GM12878 (cell line): ENCODE measurements at regions not wholly inside any gene's neighbourhood (a gene's known extent, or its start where the extent isn't known, plus 50 kb on each side); places are given as distances from the start of the nearest gene placed in this dataset.

ENCODE experiments used
- ATAC-seq: fragments of 200-7000 bp; cut with Tn5 transposase; 3 replicates; pipeline ENCODE4 v1.9.1; 2020; ENCODE audit warnings: mild to moderate bottlenecking, moderate library complexity
- BruUV-seq: library from RNA; stranded (reverse); fragments of 400-500 nt; replicated peaks from 2 replicates; lab custom pipeline; 2021; lab: Mats Ljungman, UMichigan
- CTCF ChIA-PET: fragments of 300-600 bp; sonication (Branson Sonifier 250); formaldehyde crosslinking; extraction: SDS; loops from one replicate; lab custom pipeline; 2021; ENCODE audit warnings: inconsistent platforms; lab: Yijun Ruan, JAX
- POLR2A ChIA-PET: fragments of 350-600 bp; formaldehyde crosslinking; extraction: SDS; loops from one replicate; lab custom pipeline; 2021; ENCODE audit warnings: inconsistent platforms; lab: Charles Lee
- RAD21 ChIA-PET: fragments of 300-600 bp; sonication (Branson Sonifier 250); formaldehyde crosslinking; loops from one replicate; lab custom pipeline; 2023; ENCODE audit warnings: antibody characterized with exemption; ENCODE audit not compliant: unreplicated experiment; lab: Charles Lee
- SMC1A ChIA-PET: fragments of 300-600 bp; sonication (Branson Sonifier 250); formaldehyde crosslinking; loops from one replicate; lab custom pipeline; 2023; ENCODE audit not compliant: unreplicated experiment, uncharacterized antibody; lab: Charles Lee
- DNase-seq: peaks from one replicate; pipeline ENCODE4 v3.0.0-alpha.2; 2011; ENCODE audit warnings: low read depth, low spot score
- FAIRE-seq: peaks from 3 replicates; lab custom pipeline; 2011; peaks lifted over from hg19 to GRCh38; lab: Jason Lieb, UNC
- H2AFZ ChIP-seq: 2 replicates; pipeline ENCODE4 v1.6.0; 2011; ENCODE audit warnings: low read depth, low read length, control low read depth; ENCODE audit not compliant: control insufficient read depth
- H3K27ac ChIP-seq: 2 replicates; pipeline ENCODE4 v1.5.1; 2011; ENCODE audit warnings: control low read depth; ENCODE audit not compliant: control insufficient read depth, insufficient read depth
- H3K27me3 ChIP-seq, 2 experiments: replicated peaks in 1 of 2; 2 replicates each; pipeline versions ENCODE4 v1.6.0 to v1.6.1; 2011; ENCODE audit warnings: low read length in 1 of 2; ENCODE audit not compliant: control insufficient read depth in 2 of 2, insufficient read depth in 2 of 2
- H3K36me3 ChIP-seq, 2 experiments: 2 replicates each; pipeline ENCODE4 v1.5.1; 2011; ENCODE audit warnings: low read length in 1 of 2; ENCODE audit not compliant: control insufficient read depth in 2 of 2, insufficient read depth in 2 of 2
- H3K4me1 ChIP-seq: 2 replicates; pipeline ENCODE4 v1.6.1; 2011; ENCODE audit warnings: mild to moderate bottlenecking, low read length, moderate library complexity, mixed read lengths; ENCODE audit not compliant: control insufficient read depth, insufficient read depth
- H3K4me2 ChIP-seq: 2 replicates; pipeline ENCODE4 v1.6.0; 2011; ENCODE audit warnings: control low read depth; ENCODE audit not compliant: control insufficient read depth, insufficient read depth
- H3K4me3 ChIP-seq: fragments of 200-600 bp; sonication (generic); 2 replicates; pipeline ENCODE4 v1.5.1; 2016
- H3K79me2 ChIP-seq: 2 replicates; pipeline ENCODE4 v1.6.0; 2011; ENCODE audit warnings: low read length; ENCODE audit not compliant: control insufficient read depth, insufficient read depth
- H3K9ac ChIP-seq: 2 replicates; pipeline ENCODE4 v1.8.0; 2011; ENCODE audit warnings: low read length, control low read depth, mixed read lengths; ENCODE audit not compliant: control insufficient read depth, insufficient read depth
- H3K9me3 ChIP-seq: replicated peaks from 3 replicates; pipeline ENCODE4 v1.5.1; 2011; ENCODE audit warnings: mild to moderate bottlenecking, low read length; ENCODE audit not compliant: control insufficient read depth, insufficient read depth
- H4K20me1 ChIP-seq: 2 replicates; pipeline ENCODE4 v1.6.0; 2011; ENCODE audit not compliant: control insufficient read depth, insufficient read depth
- CTCF ChIP-seq, 3 experiments: IDR thresholded peaks in 2 of 3; conservative IDR thresholded peaks in 1 of 3; 2 replicates each; pipeline ENCODE4 v1.5.1; 2011; ENCODE audit warnings: low read depth in 3 of 3, low read length in 3 of 3, mild to moderate bottlenecking in 3 of 3, control low read depth in 2 of 3, moderate library complexity in 2 of 3, inconsistent platforms in 1 of 3, mixed read lengths in 1 of 3; ENCODE audit not compliant: control insufficient read depth in 2 of 3, insufficient read depth in 1 of 3; ENCODE audit errors: extremely low read depth in 1 of 3
- E2F4 ChIP-seq: IDR thresholded peaks from 2 replicates; pipeline ENCODE4 v1.6.1; 2012; ENCODE audit warnings: low read depth, low read length, improper control_type of control experiment
- EED ChIP-seq: sonication (generic); IDR thresholded peaks from 2 replicates; pipeline ENCODE4 v1.6.1; 2016; ENCODE audit warnings: antibody characterized with exemption, low read depth
- EGR1 ChIP-seq, 2 experiments: IDR thresholded peaks; 1 replicate in 1 of 2; 2 replicates in 1 of 2; pipeline ENCODE4 v1.6.1; 2011 to 2012; ENCODE audit warnings: low read depth in 2 of 2, low read length in 2 of 2, borderline replicate concordance in 1 of 2, mild to moderate bottlenecking in 1 of 2, moderate library complexity in 1 of 2
- HDAC6 ChIP-seq: fragments of 200-600 bp; sonication (generic); IDR thresholded peaks from one replicate; pipeline ENCODE4 v1.8.0; 2017; ENCODE audit warnings: antibody characterized with exemption; ENCODE audit not compliant: unreplicated experiment
- IRF4 ChIP-seq: IDR thresholded peaks from 2 replicates; pipeline ENCODE4 v1.6.1; 2011; ENCODE audit warnings: low read depth, low read length
- KDM1A ChIP-seq: fragments of 200-600 bp; sonication (generic); IDR thresholded peaks from 2 replicates; pipeline ENCODE4 v1.6.1; 2016; ENCODE audit warnings: borderline replicate concordance
- LARP7 ChIP-seq: fragments of 450-650 bp; IDR thresholded peaks from 2 replicates; pipeline ENCODE4 v1.6.1; 2017; ENCODE audit warnings: mild to moderate bottlenecking
- MTA2 ChIP-seq: fragments of 450-650 bp; IDR thresholded peaks from 2 replicates; pipeline ENCODE4 v1.6.1; 2016; ENCODE audit warnings: low read depth, mild to moderate bottlenecking, moderate library complexity
- PKNOX1 ChIP-seq: fragments of 450-650 bp; IDR thresholded peaks from 2 replicates; pipeline ENCODE4 v1.6.1; 2016; ENCODE audit warnings: mild to moderate bottlenecking
- POU2F2 ChIP-seq: IDR thresholded peaks from 3 replicates; pipeline ENCODE4 v1.6.1; 2011; ENCODE audit warnings: low read depth, mild to moderate bottlenecking, low read length, borderline replicate concordance
- RAD21 ChIP-seq: IDR thresholded peaks from 2 replicates; pipeline ENCODE4 v1.6.1; 2011; ENCODE audit warnings: mild to moderate bottlenecking, low read depth, low read length, moderate library complexity; ENCODE audit not compliant: insufficient read depth
- RUNX3 ChIP-seq: IDR thresholded peaks from 2 replicates; pipeline ENCODE4 v1.6.1; 2012; ENCODE audit warnings: low read length, inconsistent platforms
- SMC3 ChIP-seq: IDR thresholded peaks from 2 replicates; pipeline ENCODE4 v1.6.1; 2011; ENCODE audit warnings: low read length, improper control_type of control experiment, borderline replicate concordance
- ZNF592 ChIP-seq: fragments of 450-650 bp; IDR thresholded peaks from 2 replicates; pipeline ENCODE4 v1.6.1; 2017; ENCODE audit warnings: mild to moderate bottlenecking, moderate library complexity
- WGBS: methylation state at CpG from one replicate; pipeline ENCODE4 v1.1.6; 2016; ENCODE audit warnings: low lambda C conversion rate; ENCODE audit not compliant: insufficient replicate concordance, insufficient coverage; ENCODE audit errors: missing lambda C conversion rate; 5-methylcytosine and 5-hydroxymethylcytosine counted together
- in situ Hi-C: fragments of 300-500 bp; cut with MboI; formaldehyde crosslinking; loops from 9 replicates; pipeline ENCODE4 v1.14.3; 2018; ENCODE audit warnings: mixed read lengths
- intact Hi-C: fragments of 100-400 bp; cut with micrococcal nuclease; formaldehyde crosslinking; loops from one replicate; pipeline ENCODE4 v1.14.2; 2022; ENCODE audit not compliant: unreplicated experiment

GRCh38 chr18:67199993-67200617 is 316.4 kb downstream of the DSEL start (continued):
- TF ChIP-seq CTCF (IDR thresholded peaks at IDR 0.05 in 2 of 3, conservative IDR thresholded peaks at IDR 0.05 in 1 of 3; ENCODE audit: control insufficient read depth in 2 of 3, extremely low read depth in 1 of 3, insufficient read depth in 1 of 3, low read depth in 3 of 3, low read length in 3 of 3) (peak; percentile 50 to 67 (median 62); a peak in 5 of 6 replicates), HDAC6 (no peak), LARP7 (no peak), SMC3 (peak; percentile 37; the same call in 1 of the 2 replicates), RAD21 (peak; percentile 66)

GRCh38 chr18:67194886-67195285 is 321.6 kb downstream of the DSEL start:
- Histone ChIP-seq H3K4me2 (no peak overlapping the region), H3K79me2 (no peaks in the 10 kb centered on the region), H3K4me1 (no peaks in the 10 kb centered on the region), H3K27me3 (no peaks in the 10 kb centered on the region), H4K20me1 (no peaks in the 10 kb centered on the region), H3K9ac (no peak overlapping the region), H3K9me3 (no peaks in the 10 kb centered on the region), H2AFZ (no peak overlapping the region), H3K36me3 (no peaks in the 10 kb centered on the region), H3K27ac (no peak overlapping the region), H3K4me3 (no peak overlapping the region)
- intact Hi-C loops (no loop called here), in situ Hi-C loops (no loop called here)
- ChIA-PET RAD21 (no interaction called here), SMC1A (no interaction called here), POLR2A (no interaction called here), CTCF (no interaction called here)
- no peak for FAIRE-seq
- DNase-seq, result no peak
- ATAC-seq, result no peak
- BruUV-seq, result no TSS peak
- 1% methylated on average over 5 of the region's 5 CpGs for WGBS
- no peak for TF ChIP-seq EGR1 (IDR thresholded peaks at IDR 0.05; ENCODE audit: borderline replicate concordance in 1 of 2, low read depth in 2 of 2, low read length in 2 of 2)
- no peak for TF ChIP-seq KDM1A
- no peak for TF ChIP-seq E2F4
- TF ChIP-seq POU2F2, result no peak
- TF ChIP-seq MTA2, result no peak
- no peak for TF ChIP-seq IRF4
- TF ChIP-seq PKNOX1, result no peak
- TF ChIP-seq ZNF592, result no peak
- no peak for TF ChIP-seq EED
- TF ChIP-seq RUNX3, result no peak
